ENCODE measurements at regions not wholly inside any gene's neighbourhood (a gene's known extent, or its start where the extent isn't known, plus 50 kb on each side); places are given as distances from the start of the nearest gene placed in this dataset.

- TF ChIP-seq CTCF (IDR thresholded peaks at IDR 0.05) (no peak), EZH2phosphoT487 (IDR thresholded peaks at IDR 0.05) (no peak), EZH2 (IDR thresholded peaks at IDR 0.05) (no peak)
Observed at GRCh38 chr6:141490982-141491381, 641.7 kb upstream of the GJE1 start.
